ENCODE measurements at regions not wholly inside any gene's neighbourhood (a gene's known extent, or its start where the extent isn't known, plus 50 kb on each side); places are given as distances from the start of the nearest gene placed in this dataset.
"Not testable (repeated sequence)": the region's sequence is repeated elsewhere in the genome, so short reads cannot be mapped to it uniquely, and the experiment has no call there.

GRCh38 chr2:8251291-8251690 lies 430.6 kb upstream of the ID2 start:
- no peak for DNase-seq

GRCh38 chr2:8251856-8252255 lies 430.0 kb upstream of the ID2 start:
- DNase-seq: no peak

- DNase-seq: no peak
These were observed 428.7 kb upstream of the ID2 start for GRCh38 chr2:8252997-8253694.

GRCh38 chr2:8253781-8254180 lies 428.1 kb upstream of the ID2 start:
- no peak for DNase-seq

DNA sequence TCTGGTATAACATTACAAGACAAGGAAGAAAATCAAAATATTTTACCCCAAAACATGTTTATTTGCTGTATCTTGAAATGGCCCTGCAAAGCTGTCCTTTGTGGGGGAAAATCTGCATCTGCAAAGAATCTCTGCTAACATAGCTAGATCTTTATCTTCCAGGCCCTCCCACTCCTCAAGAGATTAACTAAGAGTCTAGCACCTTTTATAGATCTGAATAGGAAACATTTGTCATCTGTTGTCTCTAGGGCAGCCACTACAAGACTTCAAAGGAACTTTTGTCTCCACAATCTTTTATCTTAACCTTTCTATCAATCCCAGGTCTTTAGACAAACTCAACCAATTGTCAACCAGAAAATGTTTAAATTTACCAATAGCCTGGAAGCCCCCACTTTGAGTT lies 427.6 kb upstream of the ID2 start:
- DNase-seq: not testable (repeated sequence)

GRCh38 chr2:8254791-8255447 lies 426.9 kb upstream of the ID2 start:
- no peak for DNase-seq

DNA sequence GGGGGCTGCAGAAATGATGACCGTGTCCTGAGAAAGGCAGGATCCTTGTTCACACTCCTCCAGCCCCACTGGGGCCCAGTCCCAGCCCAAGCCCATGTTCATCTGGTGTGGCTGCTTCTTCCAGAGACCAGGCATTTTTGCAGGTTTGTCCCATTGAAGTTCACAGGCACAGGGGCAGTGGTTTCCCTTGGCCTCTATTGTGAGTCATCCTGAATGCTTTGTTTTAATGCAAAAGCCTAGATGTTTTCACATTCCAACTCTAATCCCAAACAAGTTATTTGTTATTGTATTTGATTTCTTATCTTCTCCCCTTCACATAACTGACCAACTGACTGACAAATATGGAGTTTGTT lies 426.4 kb upstream of the ID2 start:
- no peak for DNase-seq

GRCh38 chr2:8256905-8257304 lies 425.0 kb upstream of the ID2 start:
- DNase-seq: no peak

- no peak for DNase-seq
These were observed 424.4 kb upstream of the ID2 start for GRCh38 chr2:8257502-8257901.

GRCh38 chr2:8258406-8258805 lies 423.4 kb upstream of the ID2 start:
- DNase-seq: no peak

DNA sequence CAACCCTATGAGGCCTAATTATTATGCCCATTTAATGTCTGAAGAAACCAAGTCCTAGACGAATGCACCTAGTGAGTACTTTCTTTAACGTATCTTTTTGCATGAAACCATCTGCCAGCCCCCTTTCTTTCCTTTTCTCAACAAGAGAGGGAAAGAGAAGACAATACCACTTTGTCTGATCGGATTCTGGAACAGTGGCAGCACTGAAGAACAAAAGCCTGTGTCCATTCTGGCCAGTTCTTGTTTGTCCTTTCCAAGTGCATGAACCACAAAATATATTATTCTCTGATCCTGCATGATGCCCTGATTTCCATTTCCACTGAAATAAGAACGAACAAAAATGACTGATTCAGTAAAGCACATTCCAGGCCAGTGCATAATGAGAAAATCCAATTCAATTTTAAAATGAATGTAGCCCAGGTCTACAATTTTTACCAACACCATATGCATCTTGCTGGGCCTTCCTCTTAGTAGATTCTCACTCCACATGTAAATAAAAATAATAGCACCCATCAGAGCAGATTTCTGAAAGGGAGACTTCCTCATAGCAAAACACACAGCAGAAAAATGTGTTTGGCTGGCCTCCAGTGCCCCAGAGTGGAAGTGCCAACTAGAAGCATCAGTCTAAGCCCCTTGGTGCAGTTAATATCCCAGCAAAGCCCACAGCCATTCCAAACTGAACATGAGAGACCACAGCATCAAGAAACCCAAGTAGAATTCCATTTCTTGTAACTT lies 422.6 kb upstream of the ID2 start:
- no peak for DNase-seq

DNA sequence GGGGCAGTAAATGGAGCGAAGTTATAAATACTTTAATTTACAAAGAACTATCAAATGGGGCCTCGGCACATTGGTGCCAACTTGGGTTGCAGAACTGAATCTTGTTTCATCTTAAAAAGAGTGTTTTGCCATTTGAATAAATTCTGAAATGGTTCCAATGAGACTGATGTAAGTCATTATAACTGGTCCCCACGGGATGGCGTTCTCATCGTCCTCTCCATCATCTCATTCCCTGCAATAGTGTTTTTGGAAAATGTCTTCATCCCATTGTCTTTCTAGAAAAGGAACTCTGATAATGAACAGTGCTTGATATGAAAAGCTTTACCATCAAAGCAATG lies 422.0 kb upstream of the ID2 start:
- no peak for DNase-seq

DNA sequence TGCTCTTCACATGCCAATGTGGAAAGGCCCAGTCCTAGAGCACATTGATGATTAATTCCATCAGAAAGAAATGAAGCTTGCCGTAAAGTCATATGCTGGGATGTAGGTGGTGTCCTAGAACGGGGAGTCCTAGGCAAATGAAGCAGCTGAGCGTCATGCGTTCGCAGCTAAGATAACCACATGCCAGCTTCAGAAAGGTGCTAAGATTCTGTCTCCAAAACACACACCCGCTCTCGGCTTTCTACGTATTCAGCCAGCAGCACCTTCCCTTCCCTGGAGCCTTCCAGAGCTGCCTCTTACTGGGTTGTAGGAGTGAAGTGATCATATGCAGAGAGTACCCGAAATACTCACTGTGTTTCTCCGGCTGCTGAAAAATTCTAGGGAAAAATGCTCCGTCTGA lies 421.6 kb upstream of the ID2 start:
- DNase-seq: no peak

DNA sequence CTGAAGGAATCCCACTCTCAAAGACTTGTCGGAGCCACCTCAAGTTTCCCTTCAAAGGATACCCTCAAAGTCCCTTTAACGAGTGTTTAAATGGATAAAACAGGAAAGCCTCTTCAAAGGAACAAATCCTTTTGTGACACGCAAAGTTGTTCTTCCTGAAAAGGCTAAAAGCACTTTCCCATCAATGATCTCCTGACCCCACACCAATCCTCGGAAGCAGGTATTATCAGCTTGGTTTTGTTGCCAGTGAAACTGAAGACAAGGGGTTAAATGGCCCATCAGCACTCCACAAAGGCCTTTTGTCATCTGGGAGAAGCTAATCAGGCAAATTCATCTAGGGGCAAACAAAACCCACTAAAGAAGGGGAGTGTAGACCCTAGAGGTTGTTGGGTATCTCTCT lies 418.0 kb upstream of the ID2 start:
- no peak for DNase-seq

GRCh38 chr2:8264981-8265380 lies 416.9 kb upstream of the ID2 start:
- no peak for DNase-seq

DNA sequence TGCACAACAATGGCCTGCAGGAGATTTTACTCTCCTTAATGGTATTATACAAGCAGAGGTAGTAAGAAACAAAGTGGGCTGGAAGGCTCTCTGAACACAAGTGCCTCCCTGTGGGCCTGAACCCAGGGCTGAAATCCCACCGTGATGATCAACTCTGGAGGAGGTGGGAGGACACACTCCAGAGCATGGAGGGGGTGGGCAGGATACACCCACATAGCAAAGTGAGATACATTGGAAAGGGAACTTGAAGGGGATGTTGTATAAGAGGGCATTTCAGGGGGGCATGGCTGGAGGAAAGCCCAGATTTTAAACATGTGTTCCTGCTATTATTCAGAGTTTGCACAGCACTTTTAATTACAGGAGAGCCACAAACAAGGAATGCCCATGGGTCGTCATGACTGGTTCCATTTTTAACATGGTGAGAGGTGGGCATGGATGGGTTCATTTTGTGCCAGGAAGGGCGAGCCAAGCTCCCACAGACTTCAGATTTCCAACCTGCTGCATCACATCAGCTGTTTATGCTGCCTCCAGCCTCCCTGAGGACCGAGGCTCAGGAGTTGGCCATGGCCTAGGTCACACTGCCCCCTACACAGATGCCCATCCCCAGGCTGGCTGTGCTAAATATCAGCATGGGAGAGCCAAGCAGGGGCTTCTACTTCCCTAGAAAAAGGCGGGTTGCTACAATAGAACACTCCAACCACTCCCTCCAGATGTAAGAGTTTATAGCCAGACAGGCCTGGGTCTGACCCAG lies 416.2 kb upstream of the ID2 start:
- DNase-seq: no peak

DNA sequence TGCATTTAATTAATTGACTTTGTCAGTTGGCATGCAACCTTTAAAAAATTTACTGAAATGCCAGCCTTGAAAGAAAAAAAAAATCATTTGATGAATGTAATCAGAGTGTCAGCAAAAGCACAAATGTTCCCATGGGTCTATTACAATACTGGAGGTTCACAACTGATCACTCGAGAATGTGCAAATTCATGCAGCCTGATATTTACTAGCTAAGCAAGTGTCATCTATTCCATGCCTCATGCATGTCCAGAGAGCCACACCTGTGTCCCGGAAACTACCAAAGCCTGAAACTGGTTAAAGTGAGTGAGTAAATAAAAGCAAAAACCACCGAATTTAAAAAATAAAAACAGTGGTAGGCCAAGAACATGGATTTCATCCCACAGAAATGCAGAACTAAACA lies 415.3 kb upstream of the ID2 start:
- DNase-seq: no peak

DNA sequence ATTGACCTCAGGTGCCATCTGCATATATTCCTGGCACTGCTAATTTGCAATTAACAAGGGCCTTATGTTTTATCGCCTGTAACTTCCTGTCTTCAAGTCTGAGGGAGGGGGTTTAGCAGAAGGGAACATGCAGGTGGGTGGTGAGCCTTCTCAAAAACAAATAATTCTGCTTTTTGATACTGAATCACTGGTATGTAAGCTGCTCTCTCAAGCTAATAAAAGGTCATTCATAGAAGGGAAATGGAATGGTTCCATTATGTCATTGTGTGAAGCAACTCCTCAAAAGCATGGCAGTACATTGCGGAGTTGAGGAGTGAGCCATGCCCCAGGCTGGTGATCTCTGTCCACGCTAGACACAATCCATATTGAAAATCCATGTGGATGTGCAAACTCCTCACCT lies 414.8 kb upstream of the ID2 start:
- DNase-seq: no peak

DNA sequence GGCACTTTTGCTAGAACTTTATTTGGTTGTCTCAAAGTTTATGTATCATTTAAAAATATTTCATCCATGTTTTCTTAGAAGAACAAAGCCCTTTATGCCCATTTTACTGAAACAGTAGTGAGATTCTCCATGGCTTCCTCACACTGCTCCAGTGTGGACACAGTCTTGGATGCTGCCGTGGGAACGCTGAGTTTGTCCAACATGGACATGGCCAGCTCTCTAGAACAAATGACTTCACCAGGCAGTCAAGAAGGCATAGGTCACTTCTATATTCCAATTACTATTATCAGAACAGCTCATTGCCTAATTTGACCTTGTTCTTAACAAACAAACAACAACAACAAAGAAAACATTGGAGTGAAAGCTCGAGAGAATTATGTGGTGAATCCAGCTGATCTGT lies 414.1 kb upstream of the ID2 start:
- DNase-seq: no peak

GRCh38 chr2:8268172-8268783 lies 413.6 kb upstream of the ID2 start:
- no peak for DNase-seq

GRCh38 chr2:8270699-8271098 lies 411.2 kb upstream of the ID2 start:
- no peak for DNase-seq

- no peak for DNase-seq
These were observed 410.4 kb upstream of the ID2 start for GRCh38 chr2:8271461-8271860.

DNA sequence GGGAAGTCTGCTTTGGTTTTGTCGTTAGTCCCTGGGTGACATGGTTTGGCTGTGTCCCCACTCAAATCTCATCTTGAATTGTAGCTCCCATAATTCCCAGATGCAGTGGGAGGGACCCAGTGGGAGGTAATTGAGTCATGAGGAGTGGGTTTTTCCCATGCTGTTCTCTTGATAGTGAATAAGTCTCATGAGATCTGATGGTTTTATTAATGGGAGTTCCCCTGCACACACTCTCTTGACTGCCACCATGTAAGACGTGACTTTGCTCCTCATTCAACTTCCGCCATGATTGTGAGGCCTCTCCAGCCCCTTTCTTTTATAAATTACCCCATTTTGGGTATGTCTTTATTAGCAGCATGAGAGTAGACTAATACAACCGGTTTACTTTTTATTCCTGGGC lies 405.8 kb upstream of the ID2 start:
- no peak for DNase-seq
